ENCODE measurements at regions not wholly inside any gene's neighbourhood (a gene's known extent, or its start where the extent isn't known, plus 50 kb on each side); places are given as distances from the start of the nearest gene placed in this dataset.

DNA sequence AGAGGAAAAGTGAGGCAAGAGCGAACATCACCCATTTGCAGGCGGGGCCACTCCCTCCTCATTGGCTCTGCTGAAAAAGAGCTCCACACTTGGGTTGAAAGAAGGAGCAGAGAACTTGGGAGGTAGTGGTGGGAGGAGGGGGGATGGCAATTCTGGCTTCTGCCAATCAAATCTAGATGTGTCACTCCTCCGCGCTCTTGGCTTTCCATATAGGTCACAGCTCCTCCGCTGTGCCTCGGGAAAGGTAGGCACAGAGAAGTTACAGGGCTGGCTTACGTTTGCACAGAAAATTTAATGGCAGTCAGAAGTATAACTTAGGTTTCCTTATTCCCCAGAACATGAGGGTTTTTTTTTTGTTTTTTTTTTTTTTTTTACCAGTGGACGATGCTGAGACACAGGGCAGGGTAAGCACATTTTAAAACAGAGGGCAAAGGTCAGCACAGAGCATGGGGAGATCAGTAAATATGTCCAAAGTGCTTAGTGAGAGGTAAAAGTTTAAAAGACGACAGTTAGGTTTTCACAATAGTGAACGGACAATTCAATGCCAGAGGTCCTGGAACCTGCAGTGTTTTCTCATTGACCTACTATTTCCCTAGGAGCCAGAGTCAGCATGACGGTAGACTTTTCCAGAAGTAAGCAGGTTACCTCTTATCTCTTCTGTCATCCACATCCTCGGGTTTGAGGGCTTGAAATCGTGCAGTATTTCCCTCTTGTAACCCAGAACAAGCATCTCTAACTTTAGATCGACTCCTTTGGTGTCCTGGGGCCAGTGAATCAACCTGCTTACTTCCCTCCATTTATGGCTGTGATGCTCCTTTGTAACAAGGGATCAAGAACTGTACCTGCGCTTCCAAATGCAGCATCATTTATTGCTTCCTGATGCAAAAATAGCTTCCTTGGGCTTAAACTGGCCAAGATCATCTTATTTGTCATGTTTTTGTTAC lies 258.9 kb upstream of the PROX1 start:
- TF ChIP-seq, protein P1, sequence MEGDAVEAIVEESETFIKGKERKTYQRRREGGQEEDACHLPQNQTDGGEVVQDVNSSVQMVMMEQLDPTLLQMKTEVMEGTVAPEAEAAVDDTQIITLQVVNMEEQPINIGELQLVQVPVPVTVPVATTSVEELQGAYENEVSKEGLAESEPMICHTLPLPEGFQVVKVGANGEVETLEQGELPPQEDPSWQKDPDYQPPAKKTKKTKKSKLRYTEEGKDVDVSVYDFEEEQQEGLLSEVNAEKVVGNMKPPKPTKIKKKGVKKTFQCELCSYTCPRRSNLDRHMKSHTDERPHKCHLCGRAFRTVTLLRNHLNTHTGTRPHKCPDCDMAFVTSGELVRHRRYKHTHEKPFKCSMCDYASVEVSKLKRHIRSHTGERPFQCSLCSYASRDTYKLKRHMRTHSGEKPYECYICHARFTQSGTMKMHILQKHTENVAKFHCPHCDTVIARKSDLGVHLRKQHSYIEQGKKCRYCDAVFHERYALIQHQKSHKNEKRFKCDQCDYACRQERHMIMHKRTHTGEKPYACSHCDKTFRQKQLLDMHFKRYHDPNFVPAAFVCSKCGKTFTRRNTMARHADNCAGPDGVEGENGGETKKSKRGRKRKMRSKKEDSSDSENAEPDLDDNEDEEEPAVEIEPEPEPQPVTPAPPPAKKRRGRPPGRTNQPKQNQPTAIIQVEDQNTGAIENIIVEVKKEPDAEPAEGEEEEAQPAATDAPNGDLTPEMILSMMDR (optimal IDR thresholded peaks at IDR 0.05 in 1 of 3, IDR thresholded peaks at IDR 0.05 in 1 of 3, conservative IDR thresholded peaks at IDR 0.05 in 1 of 3; ENCODE audit: extremely low read depth in 1 of 3, insufficient read depth in 2 of 3, low read length in 3 of 3): no peak
- TF ChIP-seq EZH2 (IDR thresholded peaks at IDR 0.05; ENCODE audit: low read length): no peak
